H1 (cell line): ENCODE measurements at regions not wholly inside any gene's neighbourhood (a gene's known extent, or its start where the extent isn't known, plus 50 kb on each side); places are given as distances from the start of the nearest gene placed in this dataset.

ENCODE experiments used
- CTCF ChIA-PET: fragments of 300-600 bp; sonication (Branson Sonifier 250); formaldehyde crosslinking; loops from one replicate; lab custom pipeline; 2021; ENCODE audit not compliant: partially characterized antibody; lab: Charles Lee
- POLR2A ChIA-PET: fragments of 300-600 bp; sonication (Branson Sonifier 250); formaldehyde crosslinking; loops from one replicate; lab custom pipeline; 2021; ENCODE audit warnings: inconsistent platforms; ENCODE audit not compliant: partially characterized antibody; lab: Charles Lee
- DNase-seq, 2 experiments: peaks; one replicate each; pipeline versions ENCODE4 v3.0.0 to v3.0.0-alpha.2; 2010 to 2022; ENCODE audit warnings: low spot score in 2 of 2, low read depth in 1 of 2, mixed read lengths in 1 of 2
- FAIRE-seq: peaks from 2 replicates; lab custom pipeline; 2011; peaks lifted over from hg19 to GRCh38; lab: Jason Lieb, UNC
- H2AFZ ChIP-seq: 2 replicates; pipeline ENCODE4 v1.8.1; 2012; ENCODE audit warnings: low read length, inconsistent platforms
- H2AK5ac ChIP-seq: 2 replicates; pipeline ENCODE4 v1.6.1; 2013; ENCODE audit warnings: low read depth, low read length
- H2BK120ac ChIP-seq: replicated peaks from 2 replicates; pipeline ENCODE3; 2013; ENCODE audit warnings: low read depth, low read length, inconsistent platforms
- H2BK12ac ChIP-seq: 2 replicates; pipeline ENCODE4 v1.6.1; 2013; ENCODE audit warnings: low read depth, low read length
- H2BK15ac ChIP-seq: 2 replicates; pipeline ENCODE4 v1.6.1; 2013; ENCODE audit warnings: low read length
- H2BK20ac ChIP-seq: 2 replicates; pipeline ENCODE4 v1.6.1; 2013; ENCODE audit warnings: low read length
- H2BK5ac ChIP-seq: 2 replicates; pipeline ENCODE4 v1.6.1; 2013; ENCODE audit warnings: low read depth, low read length
- H3K14ac ChIP-seq: 2 replicates; pipeline ENCODE4 v1.6.1; 2013; ENCODE audit warnings: inconsistent platforms; ENCODE audit not compliant: insufficient read length
- H3K18ac ChIP-seq: 2 replicates; pipeline ENCODE4 v1.6.1; 2013; ENCODE audit warnings: low read length; ENCODE audit errors: extremely low read depth
- H3K23ac ChIP-seq: 2 replicates; pipeline ENCODE4 v1.6.1; 2013; ENCODE audit warnings: inconsistent platforms; ENCODE audit not compliant: insufficient read length
- H3K23me2 ChIP-seq: 2 replicates; pipeline ENCODE4 v1.6.1; 2013; ENCODE audit warnings: low read depth, low read length
- H3K27ac ChIP-seq: 2 replicates; pipeline ENCODE4 v1.6.1; 2011; ENCODE audit warnings: low read depth, low read length, inconsistent platforms
- H3K27me3 ChIP-seq, 4 experiments: replicated peaks in 1 of 4; 1 replicate in 1 of 4; 2 replicates in 3 of 4; pipeline versions ENCODE4 v1.6.1 to v1.8.1; 2011 to 2013; ENCODE audit warnings: low read length in 3 of 4, mild to moderate bottlenecking in 3 of 4, inconsistent platforms in 2 of 4, mixed read lengths in 2 of 4, moderate library complexity in 1 of 4; ENCODE audit not compliant: control insufficient read depth in 3 of 4, insufficient read depth in 3 of 4; ENCODE audit errors: extremely low read depth in 1 of 4
- H3K36me3 ChIP-seq, 4 experiments: 2 replicates each; pipeline versions ENCODE4 v1.6.1 to v1.8.1; 2011 to 2013; ENCODE audit warnings: mild to moderate bottlenecking in 4 of 4, low read length in 3 of 4, moderate library complexity in 2 of 4, control low read depth in 1 of 4, inconsistent platforms in 1 of 4; ENCODE audit not compliant: insufficient read depth in 4 of 4, control insufficient read depth in 2 of 4
- H3K4ac ChIP-seq: replicated peaks from 2 replicates; pipeline ENCODE3; 2013; ENCODE audit warnings: low read length, low read depth, mixed read lengths, inconsistent platforms; ENCODE audit not compliant: insufficient read length
- H3K4me1 ChIP-seq, 4 experiments: replicated peaks in 1 of 4; 1 replicate in 1 of 4; 2 replicates in 3 of 4; pipeline versions ENCODE4 v1.6.1 to v1.8.1; 2011 to 2013; ENCODE audit warnings: low read length in 3 of 4, inconsistent platforms in 2 of 4, mixed read lengths in 1 of 4; ENCODE audit not compliant: insufficient read depth in 4 of 4, control insufficient read depth in 3 of 4
- H3K4me2 ChIP-seq, 2 experiments: 2 replicates each; pipeline versions ENCODE4 v1.6.1 to v1.8.1; 2011 to 2013; ENCODE audit warnings: low read depth in 2 of 2, low read length in 2 of 2, control low read depth in 1 of 2, inconsistent platforms in 1 of 2, mild to moderate bottlenecking in 1 of 2; ENCODE audit not compliant: insufficient read depth in 1 of 2
- H3K4me3 ChIP-seq, 4 experiments: fragments of 200-600, 300-600 bp in 1 of 4; sonication (generic), shearing (Covaris generic), sonication (Bioruptor Twin) in 1 of 4; 2 replicates each; pipeline versions ENCODE4 v1.5.1 to v1.8.1; 2011 to 2016; ENCODE audit warnings: low read length in 4 of 4, low read depth in 3 of 4, control low read depth in 2 of 4, inconsistent platforms in 2 of 4, mild to moderate bottlenecking in 2 of 4, mixed read lengths in 1 of 4, moderate library complexity in 1 of 4; ENCODE audit not compliant: insufficient read depth in 2 of 4; ENCODE audit errors: extremely low read depth in 1 of 4
- H3K56ac ChIP-seq: replicated peaks from 2 replicates; pipeline ENCODE3; 2013; ENCODE audit warnings: low read depth, mild to moderate bottlenecking, mixed read lengths, low read length, inconsistent platforms; ENCODE audit not compliant: insufficient read length
- H3K79me1 ChIP-seq: 2 replicates; pipeline ENCODE4 v1.6.1; 2013; ENCODE audit warnings: low read depth, low read length, control low read depth
- H3K79me2 ChIP-seq, 2 experiments: 2 replicates each; pipeline versions ENCODE4 v1.6.1 to v1.8.1; 2012 to 2013; ENCODE audit warnings: low read length in 2 of 2, mild to moderate bottlenecking in 2 of 2, inconsistent platforms in 1 of 2; ENCODE audit not compliant: insufficient read depth in 2 of 2, control insufficient read depth in 1 of 2
- H3K9ac ChIP-seq, 4 experiments: replicated peaks in 1 of 4; 1 replicate in 1 of 4; 2 replicates in 3 of 4; pipeline versions ENCODE4 v1.6.1 to v1.8.1; 2011 to 2013; ENCODE audit warnings: low read depth in 3 of 4, low read length in 3 of 4, control low read depth in 2 of 4, mild to moderate bottlenecking in 2 of 4, moderate library complexity in 2 of 4, inconsistent platforms in 1 of 4; ENCODE audit errors: extremely low read depth in 1 of 4
- H3K9me3 ChIP-seq, 2 experiments: 2 replicates each; pipeline versions ENCODE4 v1.6.1 to v1.8.1; 2012 to 2013; ENCODE audit warnings: mild to moderate bottlenecking in 2 of 2, moderate library complexity in 2 of 2, control low read depth in 1 of 2, inconsistent platforms in 1 of 2, low read depth in 1 of 2, low read length in 1 of 2, mixed read lengths in 1 of 2; ENCODE audit not compliant: insufficient read depth in 2 of 2
- H4K20me1 ChIP-seq, 2 experiments: replicated peaks in 1 of 2; 2 replicates each; pipeline versions ENCODE3 to v1.8.1; 2011 to 2013; ENCODE audit warnings: inconsistent platforms in 2 of 2, low read length in 2 of 2, mild to moderate bottlenecking in 1 of 2; ENCODE audit not compliant: insufficient read depth in 2 of 2, control insufficient read depth in 1 of 2
- H4K5ac ChIP-seq: 2 replicates; pipeline ENCODE4 v1.6.1; 2013; ENCODE audit warnings: low read length, low read depth, mixed read lengths, inconsistent platforms; ENCODE audit not compliant: insufficient read length
- H4K8ac ChIP-seq: 2 replicates; pipeline ENCODE4 v1.8.0; 2013; ENCODE audit warnings: mild to moderate bottlenecking, moderate library complexity, low read length, inconsistent platforms; ENCODE audit not compliant: insufficient read depth; ENCODE audit errors: extremely low read depth
- H4K91ac ChIP-seq: replicated peaks from 2 replicates; pipeline ENCODE3; 2013; ENCODE audit warnings: low read length, mixed read lengths, inconsistent platforms; ENCODE audit not compliant: insufficient read length
- CBX5 ChIP-seq: fragments of 300-800, 300-1000 bp; sonication (generic); IDR thresholded peaks from 2 replicates; pipeline ENCODE4 v1.7.1; 2016; ENCODE audit warnings: antibody characterized with exemption, low read length, low read depth
- CHD1 ChIP-seq: IDR thresholded peaks from 2 replicates; pipeline ENCODE4 v1.6.1; 2012; ENCODE audit warnings: low read depth, low read length, improper control_type of control experiment
- HDAC2 ChIP-seq, 2 experiments: fragments of 300-600 bp in 1 of 2; sonication (generic) in 1 of 2; IDR thresholded peaks; 2 replicates each; pipeline ENCODE4 v1.6.1; 2011 to 2012; ENCODE audit warnings: low read depth in 2 of 2, low read length in 2 of 2, mild to moderate bottlenecking in 2 of 2, moderate library complexity in 2 of 2, borderline replicate concordance in 1 of 2, inconsistent platforms in 1 of 2
- HDAC6 ChIP-seq: IDR thresholded peaks from one replicate; pipeline ENCODE4 v1.7.1; 2012; ENCODE audit warnings: low read depth, mild to moderate bottlenecking, inconsistent platforms, low read length, moderate library complexity
- KDM1A ChIP-seq: fragments of 200-600, 300-600 bp; sonication (generic); IDR thresholded peaks from 2 replicates; pipeline ENCODE4 v1.7.1; 2016; ENCODE audit warnings: mild to moderate bottlenecking, low read length, borderline replicate concordance
- MAFK ChIP-seq: IDR thresholded peaks from 2 replicates; pipeline ENCODE4 v1.6.1; 2012; ENCODE audit warnings: low read depth, mild to moderate bottlenecking, improper control_type of control experiment, low read length
- POU5F1 ChIP-seq: IDR thresholded peaks from 2 replicates; pipeline ENCODE4 v1.6.1; 2011; ENCODE audit warnings: low read depth, mild to moderate bottlenecking, low read length, moderate library complexity
- RBBP5 ChIP-seq: IDR thresholded peaks from 2 replicates; pipeline ENCODE4 v1.7.1; 2012; ENCODE audit warnings: low read depth, mild to moderate bottlenecking, inconsistent platforms, low read length, moderate library complexity, borderline replicate concordance
- SAP30 ChIP-seq: fragments of 300-600 bp; sonication (generic); IDR thresholded peaks from 2 replicates; pipeline ENCODE4 v1.7.1; 2012; ENCODE audit warnings: low read length, moderate library complexity, mild to moderate bottlenecking, inconsistent platforms; ENCODE audit not compliant: insufficient read depth, insufficient replicate concordance
- SP1 ChIP-seq: IDR thresholded peaks from 2 replicates; pipeline ENCODE4 v1.6.1; 2011; ENCODE audit warnings: low read depth, low read length
- YY1 ChIP-seq: IDR thresholded peaks from 2 replicates; pipeline ENCODE4 v1.6.1; 2011; ENCODE audit warnings: low read depth, mild to moderate bottlenecking, low read length

GRCh38 chr2:53053937-53054336 lies 713.7 kb upstream of the CHAC2 start:
- FAIRE-seq (no peak), DNase-seq (no peak)
- H3K23ac ChIP-seq, result no peak overlapping the region
- no peak overlapping the region for H2AK5ac ChIP-seq
- no peak overlapping the region for H2BK5ac ChIP-seq
- no peak overlapping the region for H3K9ac ChIP-seq
- no peak overlapping the region for H3K4ac ChIP-seq
- ChIA-PET CTCF (no interaction called here), POLR2A (interaction anchor here (0.7 kb wide), 1 partner anchor 13 kb away, joined by 3 read pairs; no protein-coding TSS in a partner anchor)
- no peak overlapping the region for H3K18ac ChIP-seq
- H2AFZ ChIP-seq, result no peak overlapping the region
- no peaks in the 10 kb centered on the region for H3K27me3 ChIP-seq
- H4K5ac ChIP-seq, result no peak overlapping the region
- no peaks in the 10 kb centered on the region; a peak in 1 of 7 replicates for H3K4me1 ChIP-seq
- H4K20me1 ChIP-seq, result no peaks in the 10 kb centered on the region
- no peak overlapping the region for H2BK12ac ChIP-seq
- H2BK120ac ChIP-seq, result no peak overlapping the region
- H3K79me2 ChIP-seq, result no peaks in the 10 kb centered on the region
- H3K4me3 ChIP-seq, result no peak overlapping the region
- H3K79me1 ChIP-seq, result no peaks in the 10 kb centered on the region
- H3K9me3 ChIP-seq, result no peaks in the 10 kb centered on the region
- no peak overlapping the region for H3K56ac ChIP-seq
- H3K36me3 ChIP-seq, result no peaks in the 10 kb centered on the region
- no peak overlapping the region for H2BK20ac ChIP-seq
- no peak overlapping the region for H3K4me2 ChIP-seq
- no peak overlapping the region for H4K8ac ChIP-seq
- no peaks in the 10 kb centered on the region for H3K23me2 ChIP-seq
- no peak overlapping the region for H4K91ac ChIP-seq
- TF ChIP-seq RBBP5 (no peak), CBX5 (no peak), SAP30 (no peak), YY1 (no peak), HDAC6 (no peak), HDAC2 (IDR thresholded peaks at IDR 0.05; ENCODE audit: borderline replicate concordance in 1 of 2, low read depth in 2 of 2, low read length in 2 of 2) (no peak), POU5F1 (no peak), CHD1 (no peak), MAFK (no peak), SP1 (no peak), KDM1A (no peak)
- no peak overlapping the region for H3K27ac ChIP-seq
- H3K14ac ChIP-seq, result no peak overlapping the region
- H2BK15ac ChIP-seq, result no peak overlapping the region
